SU-DHL-6 (cell line): ENCODE measurements at regions not wholly inside any gene's neighbourhood (a gene's known extent, or its start where the extent isn't known, plus 50 kb on each side); places are given as distances from the start of the nearest gene placed in this dataset.

ENCODE experiments used
- H2AFZ ChIP-seq: fragments of 200-600 bp; sonication (generic); 2 replicates; pipeline ENCODE4 v1.6.1; 2014; ENCODE audit warnings: low read depth, mild to moderate bottlenecking, moderate library complexity, mixed read lengths, antibody characterized with exemption, low read length; ENCODE audit not compliant: severe bottlenecking
- H3F3A ChIP-seq: fragments of 200-600 bp; shearing (Covaris generic); 2 replicates; pipeline ENCODE4 v1.6.0; 2016; ENCODE audit warnings: antibody characterized with exemption, mild to moderate bottlenecking; ENCODE audit not compliant: insufficient read depth
- H3K27ac ChIP-seq: fragments of 200-600 bp; sonication (generic); 2 replicates; pipeline ENCODE4 v1.5.1; 2016; ENCODE audit warnings: low read depth, mild to moderate bottlenecking, low read length, moderate library complexity, mixed read lengths
- H3K27me3 ChIP-seq: fragments of 200-600 bp; sonication (generic), shearing (Covaris generic); 2 replicates; pipeline ENCODE4 v1.6.0; 2014; ENCODE audit warnings: mild to moderate bottlenecking, low read length
- H3K36me3 ChIP-seq: fragments of 200-600 bp; sonication (generic); 2 replicates; pipeline ENCODE4 v1.6.1; 2014; ENCODE audit warnings: mild to moderate bottlenecking, low read length, mixed read lengths
- H3K4me2 ChIP-seq: fragments of 300-600, 200-600 bp; shearing (Covaris generic), sonication (generic); 2 replicates; pipeline ENCODE4 v1.6.0; 2014; ENCODE audit warnings: low read length, low read depth, mild to moderate bottlenecking; ENCODE audit not compliant: poor library complexity, severe bottlenecking
- H3K4me3 ChIP-seq: fragments of 200-600 bp; sonication (generic); 2 replicates; pipeline ENCODE4 v1.5.1; 2014; ENCODE audit warnings: antibody characterized with exemption, low read length, mild to moderate bottlenecking, mixed read lengths; ENCODE audit not compliant: insufficient read depth, poor library complexity, severe bottlenecking
- H3K79me2 ChIP-seq: fragments of 200-600 bp; sonication (generic); 2 replicates; pipeline ENCODE4 v1.6.1; 2014; ENCODE audit warnings: mild to moderate bottlenecking, low read length, moderate library complexity; ENCODE audit not compliant: insufficient read depth
- H3K9ac ChIP-seq: fragments of 200-600 bp; sonication (generic); 2 replicates; pipeline ENCODE4 v1.7.0; 2014; ENCODE audit warnings: mild to moderate bottlenecking, low read length
- H3K9me2 ChIP-seq: fragments of 200-600 bp; sonication (generic); replicated peaks from 2 replicates; pipeline ENCODE4 v1.6.1; 2014; ENCODE audit warnings: low read length; ENCODE audit not compliant: insufficient read depth
- H3K9me3 ChIP-seq: fragments of 200-600 bp; sonication (generic); 2 replicates; pipeline ENCODE4 v1.6.1; 2014; ENCODE audit warnings: low read length, mixed read lengths; ENCODE audit not compliant: insufficient read depth
- H4K20me1 ChIP-seq: fragments of 200-600 bp; sonication (generic); 2 replicates; pipeline ENCODE4 v1.6.1; 2014; ENCODE audit warnings: low read depth, mild to moderate bottlenecking, antibody characterized with exemption, low read length, moderate library complexity, mixed read lengths
- CTCF ChIP-seq: fragments of 200-600 bp; sonication (generic); IDR thresholded peaks from one replicate; pipeline ENCODE4 v1.5.1; 2017; ENCODE audit warnings: antibody characterized with exemption, mild to moderate bottlenecking, low read length, moderate library complexity; ENCODE audit not compliant: insufficient read depth, poor library complexity, severe bottlenecking
- EZH2phosphoT487 ChIP-seq: fragments of 200-600 bp; sonication (generic), shearing (Covaris generic); conservative IDR thresholded peaks from 2 replicates; pipeline ENCODE4 v1.6.1; 2018; ENCODE audit warnings: mild to moderate bottlenecking, antibody characterized with exemption, low read length, moderate library complexity, mixed read lengths

GRCh38 chr3:40923651-40924050 lies 275.7 kb upstream of the CTNNB1 start:
- Histone ChIP-seq H3K9me3 (no peaks in the 10 kb centered on the region), H3K4me2 (no peak overlapping the region), H3K9me2 (no peaks in the 10 kb centered on the region), H3K27ac (no peak overlapping the region), H3F3A (no peaks in the 10 kb centered on the region), H2AFZ (no peak overlapping the region), H4K20me1 (no peaks in the 10 kb centered on the region), H3K9ac (no peak overlapping the region), H3K27me3 (no peaks in the 10 kb centered on the region), H3K79me2 (no peaks in the 10 kb centered on the region), H3K4me3 (no peak overlapping the region), H3K36me3 (no peaks in the 10 kb centered on the region)
- TF ChIP-seq CTCF (no peak), EZH2phosphoT487 (no peak)

GRCh38 chr3:40924559-40925141 lies 274.7 kb upstream of the CTNNB1 start:
- Histone ChIP-seq H2AFZ (no peak overlapping the region), H4K20me1 (no peaks in the 10 kb centered on the region), H3K9me3 (no peaks in the 10 kb centered on the region), H3K9ac (no peak overlapping the region), H3K9me2 (no peaks in the 10 kb centered on the region), H3K4me2 (no peak overlapping the region), H3K4me3 (no peak overlapping the region), H3K27me3 (no peaks in the 10 kb centered on the region), H3K79me2 (no peaks in the 10 kb centered on the region), H3K36me3 (no peaks in the 10 kb centered on the region), H3F3A (no peaks in the 10 kb centered on the region), H3K27ac (no peak overlapping the region)
- no peak for TF ChIP-seq CTCF
- no peak for TF ChIP-seq EZH2phosphoT487

- Histone ChIP-seq H2AFZ (no peak overlapping the region), H3K79me2 (no peaks in the 10 kb centered on the region), H3K9ac (no peak overlapping the region), H3K9me2 (no peaks in the 10 kb centered on the region), H4K20me1 (no peaks in the 10 kb centered on the region), H3K9me3 (no peaks in the 10 kb centered on the region), H3K4me3 (no peak overlapping the region), H3K27ac (no peak overlapping the region), H3K36me3 (no peaks in the 10 kb centered on the region), H3F3A (no peaks in the 10 kb centered on the region), H3K4me2 (no peak overlapping the region), H3K27me3 (no peaks in the 10 kb centered on the region)
- TF ChIP-seq EZH2phosphoT487 (no peak), CTCF (no peak)
Observed at GRCh38 chr3:40925231-40925630, 274.1 kb upstream of the CTNNB1 start.
